H1 (cell line): ENCODE measurements at regions not wholly inside any gene's neighbourhood (a gene's known extent, or its start where the extent isn't known, plus 50 kb on each side); places are given as distances from the start of the nearest gene placed in this dataset.

Source experiments
- ZNF274 ChIP-seq: IDR thresholded peaks from 2 replicates; pipeline ENCODE4 v1.7.0; 2012; ENCODE audit warnings: low read length, borderline replicate concordance; ENCODE audit errors: extremely low read depth

DNA sequence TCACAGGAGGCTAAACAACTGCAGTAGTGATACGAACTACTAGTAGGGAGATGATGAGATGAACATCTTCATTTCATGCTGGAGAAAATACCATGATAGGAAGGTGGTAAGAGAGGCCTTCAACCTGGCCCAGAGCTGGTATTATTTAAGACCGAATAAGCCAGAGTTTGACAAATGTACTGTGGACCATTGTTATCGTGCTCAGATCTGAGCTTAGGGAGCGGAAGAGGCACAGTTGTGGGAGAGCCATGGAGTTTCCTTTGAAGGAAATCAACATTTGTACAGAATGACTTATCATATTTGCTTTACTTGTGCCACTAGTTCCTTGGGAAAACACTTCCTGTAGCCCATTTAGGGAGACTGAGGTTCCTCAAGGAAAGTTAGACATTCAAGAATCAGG is 260.6 kb upstream of the TNP1 start (continued):
- no peak for TF ChIP-seq ZNF274
